BLaER1 treated with 17β-estradiol and CSF1 and Interleukin-3, amounts not matched to agents 10 nM and 100 nM (cell line): ENCODE measurements at regions not wholly inside any gene's neighbourhood (a gene's known extent, or its start where the extent isn't known, plus 50 kb on each side); places are given as distances from the start of the nearest gene placed in this dataset.

Experiments
- H3K27ac ChIP-seq, 11 experiments: shearing (Covaris generic); formaldehyde crosslinking; 2 replicates each; pipeline ENCODE4 v1.8.1; 2022
- H3K27me3 ChIP-seq, 11 experiments: shearing (Covaris generic); formaldehyde crosslinking; 2 replicates each; pipeline ENCODE4 v1.8.1; 2022
- H3K36me3 ChIP-seq, 11 experiments: shearing (Covaris generic); formaldehyde crosslinking; 2 replicates each; pipeline ENCODE4 v1.8.1; 2022
- H3K4me1 ChIP-seq, 10 experiments: shearing (Covaris generic); formaldehyde crosslinking; 2 replicates each; pipeline ENCODE4 v1.8.1; 2022
- H3K4me2 ChIP-seq, 11 experiments: shearing (Covaris generic); formaldehyde crosslinking; 2 replicates each; pipeline ENCODE4 v1.8.1; 2022
- H3K4me3 ChIP-seq, 10 experiments: shearing (Covaris generic); formaldehyde crosslinking; 2 replicates each; pipeline ENCODE4 v1.8.1; 2022
- H3K9ac ChIP-seq, 11 experiments: shearing (Covaris generic); formaldehyde crosslinking; 2 replicates each; pipeline ENCODE4 v1.8.1; 2022
- H3K9me3 ChIP-seq, 11 experiments: shearing (Covaris generic); formaldehyde crosslinking; replicated peaks in 1 of 11; 2 replicates each; pipeline ENCODE4 v1.8.1; 2022
- H4K20me1 ChIP-seq, 11 experiments: shearing (Covaris generic); formaldehyde crosslinking; 2 replicates each; pipeline ENCODE4 v1.8.1; 2022
- Cebpa-rat ChIP-seq, 11 experiments: shearing (Covaris generic); IDR thresholded peaks; 2 replicates each; pipeline ENCODE4 v1.8.1; 2022

DNA sequence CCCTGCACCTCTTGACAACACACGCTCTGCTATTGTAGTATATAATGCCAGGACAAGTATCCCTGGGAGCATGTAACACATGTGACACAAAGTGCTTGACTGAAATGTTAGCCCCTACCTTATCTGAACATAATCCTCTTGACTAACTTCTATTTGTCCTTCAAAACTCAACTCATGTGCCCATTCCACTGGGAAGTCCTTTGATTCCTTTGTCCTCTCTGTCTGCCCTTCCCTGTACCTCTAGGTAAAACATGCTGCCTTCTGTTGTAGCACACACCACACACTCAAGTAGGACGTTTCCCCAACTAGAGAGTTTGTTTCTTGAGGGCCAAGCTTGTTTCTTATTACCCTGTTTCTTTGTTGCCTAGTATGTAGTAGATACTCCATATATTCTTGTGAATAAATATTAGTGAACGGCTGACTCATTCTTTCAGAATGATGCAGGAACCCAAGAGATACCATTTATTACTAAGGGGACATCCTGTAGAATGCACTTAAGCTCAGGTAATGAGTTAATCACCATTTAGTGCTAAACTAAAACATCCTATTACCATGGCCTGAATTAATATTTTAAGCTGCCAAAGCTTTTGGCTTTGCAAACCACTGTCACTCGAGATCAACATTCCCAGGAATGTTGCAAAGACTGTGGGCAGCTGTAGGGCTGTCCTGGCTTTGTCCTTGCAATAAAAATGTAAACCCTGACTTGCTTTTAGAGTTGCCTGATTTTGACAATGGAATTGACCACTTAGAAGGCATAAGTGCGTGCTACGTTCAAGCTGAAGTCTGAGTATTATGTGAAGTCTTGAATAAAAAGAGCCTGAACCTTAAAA lies 313.4 kb downstream of the COG6 start:
- H3K9me3 ChIP-seq, result 0 out of 22 replicates have a peak, but pooled peaks cover 0 to 4% (median 0%) of the 10 kb centered on the region in 11 experiments
- H3K4me2 ChIP-seq, result no peak overlapping the region
- H3K9ac ChIP-seq, result no peak overlapping the region
- H3K27me3 ChIP-seq, result no peaks in the 10 kb centered on the region
- no peak overlapping the region for H3K4me3 ChIP-seq
- no peaks in the 10 kb centered on the region for H4K20me1 ChIP-seq
- H3K36me3 ChIP-seq, result no peaks in the 10 kb centered on the region
- TF ChIP-seq Cebpa-rat (IDR thresholded peaks at IDR 0.05), result no peak
- H3K4me1 ChIP-seq, result peaks cover 0 to 14% (median 9%) of the 10 kb centered on the region in 10 experiments; a peak in 13 of 20 replicates
- H3K27ac ChIP-seq, result no peak overlapping the region

DNA sequence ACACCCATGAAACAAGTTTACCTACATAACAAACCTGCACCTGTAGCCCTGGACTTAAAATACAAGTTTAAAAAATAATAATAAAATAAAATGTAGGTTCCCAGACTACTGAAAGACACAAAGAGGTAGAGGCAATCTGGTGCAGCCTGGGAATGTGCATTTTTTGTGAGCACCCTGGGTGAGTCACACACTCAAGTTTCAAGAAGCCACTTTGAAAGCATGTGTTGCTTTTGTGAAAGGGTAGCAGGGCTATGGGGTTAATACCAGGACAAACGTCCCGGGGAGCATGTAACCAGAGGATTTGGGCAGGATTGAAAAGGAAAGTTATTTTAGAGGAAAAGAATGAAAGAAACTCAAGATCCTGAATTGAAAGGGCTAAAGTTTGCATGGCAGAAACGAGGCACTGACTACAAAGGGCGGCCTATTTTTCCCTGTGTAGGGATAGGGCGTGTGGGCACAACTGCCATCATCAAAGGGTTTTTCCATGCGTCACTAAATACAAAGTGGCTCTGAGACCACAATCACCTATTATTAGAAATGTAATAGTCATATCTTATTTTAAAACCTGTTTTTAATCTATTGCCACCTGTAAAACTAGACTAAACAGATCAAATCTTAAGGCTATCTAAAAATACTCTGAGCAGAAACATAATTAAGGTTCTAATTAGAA lies 314.9 kb downstream of the COG6 start:
- H3K36me3 ChIP-seq, result no peaks in the 10 kb centered on the region
- no peak for TF ChIP-seq Cebpa-rat (IDR thresholded peaks at IDR 0.05)
- peaks cover 0 to 14% (median 9%) of the 10 kb centered on the region in 10 experiments; a peak in 13 of 20 replicates for H3K4me1 ChIP-seq
- H3K9me3 ChIP-seq, result 0 out of 22 replicates have a peak, but pooled peaks cover 0 to 4% (median 0%) of the 10 kb centered on the region in 11 experiments
- no peak overlapping the region for H3K27ac ChIP-seq
- H3K9ac ChIP-seq, result no peak overlapping the region
- peak overlapping the region in 8 of 11 experiments; percentile 18 to 64 (median 44); a peak in 14 of 22 replicates for H3K4me2 ChIP-seq
- H3K27me3 ChIP-seq, result no peaks in the 10 kb centered on the region
- H3K4me3 ChIP-seq, result no peak overlapping the region
- no peaks in the 10 kb centered on the region for H4K20me1 ChIP-seq

DNA sequence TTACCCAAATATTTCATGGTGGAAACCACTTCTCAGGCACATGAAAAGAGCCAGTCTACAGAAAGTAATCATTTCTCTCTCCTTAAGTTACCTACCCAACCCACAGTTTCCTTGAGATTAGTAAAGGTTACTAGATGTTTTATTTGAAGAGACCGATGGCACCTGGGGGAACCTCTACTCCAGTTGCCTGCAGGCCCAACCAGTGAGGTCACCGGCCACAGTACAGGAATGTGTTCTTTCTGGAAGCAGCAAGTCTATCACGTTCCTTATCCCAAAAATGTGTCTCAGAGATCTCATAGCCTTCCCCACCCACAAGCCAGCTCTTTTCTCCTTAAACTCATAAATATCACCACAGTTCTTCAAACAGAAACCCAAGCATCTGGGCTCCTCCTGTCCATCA lies 316.1 kb downstream of the COG6 start:
- H3K27ac ChIP-seq, result no peak overlapping the region
- no peak for TF ChIP-seq Cebpa-rat (IDR thresholded peaks at IDR 0.05)
- no peaks in the 10 kb centered on the region for H3K27me3 ChIP-seq
- H3K4me2 ChIP-seq, result 0 out of 22 replicates have a peak overlapping the region, but pooled peaks of 1 of the 11 experiments have one; percentile 64
- H3K4me1 ChIP-seq, result peaks cover 0 to 14% (median 9%) of the 10 kb centered on the region in 10 experiments; a peak in 13 of 20 replicates
- 0 out of 22 replicates have a peak, but pooled peaks cover 0 to 4% (median 0%) of the 10 kb centered on the region in 11 experiments for H3K9me3 ChIP-seq
- no peak overlapping the region for H3K9ac ChIP-seq
- H4K20me1 ChIP-seq, result no peaks in the 10 kb centered on the region
- H3K36me3 ChIP-seq, result no peaks in the 10 kb centered on the region
- no peak overlapping the region for H3K4me3 ChIP-seq

DNA sequence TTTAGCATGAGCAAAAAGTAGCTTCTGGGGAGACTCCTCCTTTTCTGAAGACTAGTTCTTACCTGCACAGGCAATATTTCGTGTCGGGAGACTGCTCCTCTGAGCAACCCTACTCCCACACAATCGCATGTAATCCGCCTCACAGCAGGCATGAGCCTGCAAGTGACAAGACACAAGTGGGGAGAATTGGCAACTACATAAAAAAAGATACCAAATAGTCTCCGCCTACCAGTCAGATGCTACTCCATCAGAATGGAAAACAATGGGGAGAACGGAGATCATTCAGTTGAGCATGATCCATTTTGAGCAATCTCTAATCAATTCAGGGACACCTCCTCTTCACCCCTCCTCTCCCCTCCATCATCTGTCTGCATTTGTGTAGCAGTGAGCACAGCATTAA lies 321.0 kb downstream of the COG6 start:
- H3K36me3 ChIP-seq, result no peaks in the 10 kb centered on the region
- H3K9ac ChIP-seq, result no peak overlapping the region
- H3K4me3 ChIP-seq, result no peak overlapping the region
- H3K4me1 ChIP-seq, result no peaks in the 10 kb centered on the region
- H3K27me3 ChIP-seq, result no peaks in the 10 kb centered on the region
- 0 out of 22 replicates have a peak, but pooled peaks cover 0 to 4% (median 0%) of the 10 kb centered on the region in 11 experiments for H3K9me3 ChIP-seq
- H4K20me1 ChIP-seq, result no peaks in the 10 kb centered on the region
- no peak overlapping the region for H3K27ac ChIP-seq
- TF ChIP-seq Cebpa-rat (IDR thresholded peaks at IDR 0.05), result no peak
- H3K4me2 ChIP-seq, result no peak overlapping the region

DNA sequence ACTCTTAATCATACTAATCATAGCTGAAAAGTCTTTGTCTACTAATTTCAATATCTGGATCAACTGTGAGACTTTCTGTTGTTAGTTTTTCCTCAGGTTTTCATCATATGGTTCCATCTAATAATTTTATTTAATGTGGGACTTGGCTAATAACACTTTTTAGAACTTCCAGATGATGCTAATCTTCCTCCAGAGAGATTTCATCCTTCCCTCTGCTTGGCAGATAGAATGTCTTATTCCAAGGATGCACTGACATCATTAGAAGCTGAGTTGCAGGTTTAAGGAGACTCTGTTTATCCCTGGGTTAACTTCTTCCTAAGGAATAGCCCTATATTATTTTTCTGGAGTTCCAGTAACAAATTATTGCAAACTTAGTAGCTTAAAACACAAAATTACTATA lies 325.6 kb downstream of the COG6 start:
- no peaks in the 10 kb centered on the region for H3K27me3 ChIP-seq
- no peaks in the 10 kb centered on the region for H4K20me1 ChIP-seq
- H3K36me3 ChIP-seq, result no peaks in the 10 kb centered on the region
- no peak overlapping the region for H3K9ac ChIP-seq
- no peaks in the 10 kb centered on the region for H3K9me3 ChIP-seq
- no peak overlapping the region for H3K4me2 ChIP-seq
- H3K4me3 ChIP-seq, result no peak overlapping the region
- H3K27ac ChIP-seq, result no peak overlapping the region
- TF ChIP-seq Cebpa-rat (IDR thresholded peaks at IDR 0.05), result no peak
- H3K4me1 ChIP-seq, result no peaks in the 10 kb centered on the region

DNA sequence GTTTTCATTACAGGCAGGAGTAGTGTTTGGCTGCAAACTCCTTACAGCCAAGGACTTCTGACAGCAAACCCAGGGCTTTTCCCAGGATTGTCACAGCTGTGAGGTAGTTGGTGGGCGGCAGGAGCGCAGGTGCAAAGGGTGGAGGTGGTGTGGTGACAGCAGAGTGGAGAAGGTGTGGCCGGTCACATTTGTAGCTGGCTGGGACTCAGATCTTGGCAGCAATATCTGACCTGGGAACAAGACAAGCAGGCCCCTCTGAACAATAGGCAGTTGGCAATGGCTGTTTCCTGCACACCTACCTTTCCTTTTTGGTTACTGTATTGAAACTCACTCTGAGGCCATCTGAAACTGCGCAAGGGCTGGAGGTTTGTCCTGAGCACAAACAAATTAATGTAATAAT lies 327.3 kb downstream of the COG6 start:
- Histone ChIP-seq H3K9ac (no peak overlapping the region), H4K20me1 (no peaks in the 10 kb centered on the region), H3K4me2 (no peak overlapping the region), H3K36me3 (no peaks in the 10 kb centered on the region), H3K27ac (no peak overlapping the region), H3K4me1 (no peaks in the 10 kb centered on the region), H3K9me3 (peaks cover 0 to 3% (median under 1%) of the 10 kb centered on the region in 11 experiments; a peak in 3 of 22 replicates), H3K4me3 (no peak overlapping the region), H3K27me3 (no peaks in the 10 kb centered on the region)
- TF ChIP-seq Cebpa-rat (IDR thresholded peaks at IDR 0.05), result no peak

DNA sequence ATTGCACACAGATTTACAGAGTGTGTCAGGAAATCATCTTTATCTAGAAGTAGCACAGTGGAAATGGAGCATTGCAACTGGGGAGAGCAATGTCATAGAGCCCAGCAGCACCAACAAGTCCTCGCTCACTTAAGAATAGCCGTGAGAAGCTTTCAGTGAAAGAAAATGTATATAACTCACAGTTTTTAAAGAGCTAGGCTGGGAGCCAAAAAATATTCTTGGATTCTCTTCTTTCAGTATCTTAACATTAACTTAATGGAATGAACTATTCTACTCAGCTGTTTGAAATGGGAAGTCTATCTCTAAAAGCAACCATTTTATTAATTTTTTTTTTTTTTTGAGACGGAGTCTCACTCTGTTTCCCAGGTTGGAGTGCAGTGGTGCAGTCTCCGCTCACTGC lies 329.6 kb downstream of the COG6 start:
- Histone ChIP-seq H3K36me3 (no peaks in the 10 kb centered on the region), H3K4me3 (no peak overlapping the region), H3K27ac (no peak overlapping the region), H3K9me3 (peaks cover 0 to 15% (median 4%) of the 10 kb centered on the region in 11 experiments; a peak in 7 of 22 replicates), H3K9ac (no peak overlapping the region), H3K4me2 (no peak overlapping the region), H3K4me1 (no peaks in the 10 kb centered on the region), H3K27me3 (no peaks in the 10 kb centered on the region), H4K20me1 (no peaks in the 10 kb centered on the region)
- no peak for TF ChIP-seq Cebpa-rat (IDR thresholded peaks at IDR 0.05)

DNA sequence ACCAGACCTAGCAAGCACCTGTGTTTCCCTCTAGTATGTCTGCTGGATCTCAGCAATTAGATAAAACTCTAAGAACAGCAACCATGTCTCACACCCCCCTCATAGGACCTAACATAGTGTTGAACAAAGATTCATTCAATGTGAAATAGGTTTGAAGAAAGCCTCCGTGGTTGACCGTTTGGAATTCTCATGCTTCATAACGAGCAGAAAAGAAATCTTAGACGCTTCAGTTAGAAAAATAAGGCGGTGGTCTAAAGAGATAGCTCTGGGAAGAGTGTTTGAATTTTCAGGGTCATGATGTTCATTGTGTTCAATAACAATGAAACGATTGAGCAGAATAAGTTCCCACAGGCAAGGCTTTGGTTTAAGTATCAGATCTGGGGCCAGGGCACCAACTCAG lies 332.9 kb downstream of the COG6 start:
- no peak overlapping the region for H3K4me3 ChIP-seq
- no peaks in the 10 kb centered on the region for H3K27me3 ChIP-seq
- no peak overlapping the region for H3K4me2 ChIP-seq
- H3K9ac ChIP-seq, result no peak overlapping the region
- H3K27ac ChIP-seq, result no peak overlapping the region
- peaks cover 0 to 19% (median 8%) of the 10 kb centered on the region in 11 experiments; a peak in 12 of 22 replicates for H3K9me3 ChIP-seq
- no peaks in the 10 kb centered on the region for H3K36me3 ChIP-seq
- no peaks in the 10 kb centered on the region for H4K20me1 ChIP-seq
- no peak for TF ChIP-seq Cebpa-rat (IDR thresholded peaks at IDR 0.05)
- no peaks in the 10 kb centered on the region for H3K4me1 ChIP-seq

DNA sequence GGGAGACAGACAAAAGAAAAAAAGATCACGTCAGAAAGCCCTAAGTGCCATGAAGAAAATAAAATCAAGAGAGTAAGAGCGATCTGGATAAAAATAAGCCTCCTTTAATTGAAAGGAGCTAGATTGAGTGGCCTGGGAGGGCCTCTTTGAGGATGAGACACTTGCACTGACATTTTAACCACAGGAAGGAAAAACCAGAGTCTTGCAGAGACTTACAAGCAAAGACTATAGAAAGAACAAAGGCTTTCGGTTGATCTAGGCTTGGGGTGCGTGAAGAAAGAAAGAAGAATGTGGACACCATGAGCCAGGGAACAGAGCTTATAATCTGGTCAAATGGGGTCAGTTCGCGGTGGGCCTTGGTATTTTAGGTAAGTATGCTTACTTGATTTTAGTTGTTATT lies 342.7 kb downstream of the COG6 start:
- peak overlapping the region in 9 of 11 experiments; percentile 46 to 84 (median 65); a peak in 17 of 22 replicates for H3K4me2 ChIP-seq
- no peaks in the 10 kb centered on the region for H3K27me3 ChIP-seq
- H3K27ac ChIP-seq, result peak overlapping the region in 4 of 11 experiments; percentile 10 to 59 (median 17); a peak in 6 of 22 replicates
- H3K36me3 ChIP-seq, result no peaks in the 10 kb centered on the region
- H3K4me3 ChIP-seq, result peak overlapping the region in 1 of 10 experiments; percentile 10; a peak in 1 of 20 replicates
- no peaks in the 10 kb centered on the region for H4K20me1 ChIP-seq
- peak in 1 of 11 experiments; percentile 39; a peak in 1 of 22 replicates for TF ChIP-seq Cebpa-rat (IDR thresholded peaks at IDR 0.05)
- peaks cover 0 to 29% (median 21%) of the 10 kb centered on the region in 10 experiments; a peak in 17 of 20 replicates for H3K4me1 ChIP-seq
- peak overlapping the region in 1 of 11 experiments; percentile 27; a peak in 2 of 22 replicates for H3K9ac ChIP-seq
- H3K9me3 ChIP-seq, result peaks cover 0 to 16% (median 7%) of the 10 kb centered on the region in 11 experiments; a peak in 6 of 22 replicates
